Liver (tissue), 2 donors: ENCODE measurements at regions not wholly inside any gene's neighbourhood (a gene's known extent, or its start where the extent isn't known, plus 50 kb on each side); places are given as distances from the start of the nearest gene placed in this dataset.

Source experiments
- RAD21 ChIP-seq, 2 donors: IDR thresholded peaks; 2 replicates each; pipeline ENCODE4 v1.6.1; 2016; ENCODE audit warnings: antibody characterized with exemption in 2 of 2, mild to moderate bottlenecking in 2 of 2
- TAF1 ChIP-seq: conservative IDR thresholded peaks from 2 replicates; pipeline ENCODE4 v1.6.1; 2016; ENCODE audit warnings: antibody characterized with exemption, mild to moderate bottlenecking
- TF ChIP-seq, protein P1 (sequence below): IDR thresholded peaks from 2 replicates; pipeline ENCODE4 v1.6.1; 2016; ENCODE audit warnings: antibody characterized with exemption
- donor health status: healthy.

DNA sequence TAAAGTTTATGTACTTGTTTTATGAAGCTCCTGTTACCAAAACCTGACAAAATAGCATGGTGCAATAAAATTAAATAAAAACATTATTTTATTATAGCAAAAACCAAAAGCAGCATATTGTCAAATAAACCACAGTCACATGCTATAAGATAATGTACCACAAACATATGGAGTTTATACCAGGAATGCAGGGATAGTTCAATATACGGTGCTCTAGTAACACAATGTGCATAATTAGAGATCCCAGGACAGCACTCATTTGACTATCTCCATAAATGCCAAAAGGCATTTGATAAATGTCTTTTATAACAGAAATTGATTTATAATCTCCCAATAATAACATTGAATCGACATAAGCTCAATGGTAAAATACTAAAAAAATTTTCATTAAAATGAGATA is 402.0 kb downstream of the RND3 start:
- TF ChIP-seq RAD21 (IDR thresholded peaks at IDR 0.05) (no peak), TAF1 (no peak)
- TF ChIP-seq, protein P1, sequence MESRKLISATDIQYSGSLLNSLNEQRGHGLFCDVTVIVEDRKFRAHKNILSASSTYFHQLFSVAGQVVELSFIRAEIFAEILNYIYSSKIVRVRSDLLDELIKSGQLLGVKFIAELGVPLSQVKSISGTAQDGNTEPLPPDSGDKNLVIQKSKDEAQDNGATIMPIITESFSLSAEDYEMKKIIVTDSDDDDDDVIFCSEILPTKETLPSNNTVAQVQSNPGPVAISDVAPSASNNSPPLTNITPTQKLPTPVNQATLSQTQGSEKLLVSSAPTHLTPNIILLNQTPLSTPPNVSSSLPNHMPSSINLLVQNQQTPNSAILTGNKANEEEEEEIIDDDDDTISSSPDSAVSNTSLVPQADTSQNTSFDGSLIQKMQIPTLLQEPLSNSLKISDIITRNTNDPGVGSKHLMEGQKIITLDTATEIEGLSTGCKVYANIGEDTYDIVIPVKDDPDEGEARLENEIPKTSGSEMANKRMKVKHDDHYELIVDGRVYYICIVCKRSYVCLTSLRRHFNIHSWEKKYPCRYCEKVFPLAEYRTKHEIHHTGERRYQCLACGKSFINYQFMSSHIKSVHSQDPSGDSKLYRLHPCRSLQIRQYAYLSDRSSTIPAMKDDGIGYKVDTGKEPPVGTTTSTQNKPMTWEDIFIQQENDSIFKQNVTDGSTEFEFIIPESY = no peak
